HEK293T (cell line): ENCODE measurements at regions not wholly inside any gene's neighbourhood (a gene's known extent, or its start where the extent isn't known, plus 50 kb on each side); places are given as distances from the start of the nearest gene placed in this dataset.

Experiments
- CTCF ChIA-PET: fragments of 350-600 bp; formaldehyde crosslinking; extraction: SDS; loops from one replicate; lab custom pipeline; 2021; ENCODE audit warnings: antibody characterized with exemption, inconsistent platforms; lab: Yijun Ruan, JAX
- POLR2A ChIA-PET: fragments of 350-600 bp; formaldehyde crosslinking; extraction: SDS; loops from one replicate; lab custom pipeline; 2020; ENCODE audit warnings: antibody characterized with exemption, inconsistent platforms; lab: Yijun Ruan, JAX
- DNase-seq: peaks from one replicate; pipeline ENCODE4 v3.0.0; 2012; ENCODE audit warnings: mixed read lengths; ENCODE audit errors: extremely low spot score
- ARNT ChIP-seq: fragments of 450-650 bp; IDR thresholded peaks from 2 replicates; pipeline ENCODE4 v1.6.1; 2017; ENCODE audit warnings: mild to moderate bottlenecking
- BHLHE40 ChIP-seq: fragments of 450-650 bp; IDR thresholded peaks from 2 replicates; pipeline ENCODE4 v1.6.1; 2016; ENCODE audit warnings: mild to moderate bottlenecking, moderate library complexity, borderline replicate concordance
- CTBP1 ChIP-seq: fragments of 450-650 bp; IDR thresholded peaks from 2 replicates; pipeline ENCODE4 v1.6.1; 2016; ENCODE audit warnings: borderline replicate concordance
- ELF4 ChIP-seq: fragments of 450-650 bp; IDR thresholded peaks from 2 replicates; pipeline ENCODE4 v1.6.1; 2017; ENCODE audit warnings: antibody characterized with exemption
- FOXA1 ChIP-seq: fragments of 450-650 bp; IDR thresholded peaks from 2 replicates; pipeline ENCODE4 v1.6.1; 2016; ENCODE audit warnings: mild to moderate bottlenecking
- FOXK2 ChIP-seq: fragments of 450-650 bp; IDR thresholded peaks from 2 replicates; pipeline ENCODE4 v1.6.1; 2016; ENCODE audit warnings: mild to moderate bottlenecking
- FOXM1 ChIP-seq: fragments of 450-650 bp; IDR thresholded peaks from 2 replicates; pipeline ENCODE4 v1.6.1; 2017; ENCODE audit warnings: mild to moderate bottlenecking, borderline replicate concordance
- HDGF ChIP-seq: fragments of 450-650 bp; IDR thresholded peaks from 2 replicates; pipeline ENCODE4 v1.6.1; 2017; ENCODE audit warnings: antibody characterized with exemption, borderline replicate concordance
- L3MBTL2 ChIP-seq: fragments of 450-650 bp; conservative IDR thresholded peaks from 2 replicates; pipeline ENCODE4 v1.6.1; 2016; ENCODE audit warnings: mild to moderate bottlenecking
- LEF1 ChIP-seq: fragments of 450-650 bp; IDR thresholded peaks from 2 replicates; pipeline ENCODE4 v1.6.1; 2017; ENCODE audit warnings: mild to moderate bottlenecking, borderline replicate concordance
- NFRKB ChIP-seq: fragments of 450-650 bp; IDR thresholded peaks from 2 replicates; pipeline ENCODE4 v1.6.1; 2016; ENCODE audit warnings: mild to moderate bottlenecking, moderate library complexity
- SP1 ChIP-seq: fragments of 450-650 bp; IDR thresholded peaks from 2 replicates; pipeline ENCODE4 v1.6.1; 2017
- SUZ12 ChIP-seq: fragments of 450-650 bp; IDR thresholded peaks from 2 replicates; pipeline ENCODE4 v1.6.1; 2016; ENCODE audit warnings: mild to moderate bottlenecking
- TARDBP ChIP-seq: fragments of 450-650 bp; IDR thresholded peaks from 2 replicates; pipeline ENCODE4 v1.6.1; 2016
- ZNF384 ChIP-seq: fragments of 450-650 bp; IDR thresholded peaks from 2 replicates; pipeline ENCODE4 v1.6.1; 2016
- TF ChIP-seq, protein P1 (sequence below): fragments of 450-650 bp; IDR thresholded peaks from 2 replicates; pipeline ENCODE4 v1.6.1; 2016

DNA sequence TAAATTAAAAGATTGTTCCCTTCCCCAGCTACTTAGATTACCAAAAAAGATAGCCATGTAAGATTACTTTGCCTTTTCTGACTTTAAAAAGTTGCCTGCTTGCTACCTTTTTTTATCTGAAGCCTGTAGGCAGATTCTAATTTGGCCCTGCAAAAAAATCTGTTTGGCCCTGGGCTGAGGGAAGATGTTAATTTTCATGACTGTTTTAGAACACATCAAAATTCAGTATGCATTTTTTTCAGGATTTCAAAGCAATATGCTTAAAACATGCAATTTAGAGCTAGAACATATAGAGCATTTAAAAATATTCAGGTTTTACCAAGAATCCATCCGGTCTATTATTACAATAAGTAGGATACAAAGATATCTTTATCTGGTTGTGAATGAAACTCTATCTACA is 563.6 kb downstream of the NR2F1-AS1 start:
- no peak for DNase-seq
- ChIA-PET CTCF (no interaction called here), POLR2A (no interaction called here)
- no peak for TF ChIP-seq SUZ12

DNA sequence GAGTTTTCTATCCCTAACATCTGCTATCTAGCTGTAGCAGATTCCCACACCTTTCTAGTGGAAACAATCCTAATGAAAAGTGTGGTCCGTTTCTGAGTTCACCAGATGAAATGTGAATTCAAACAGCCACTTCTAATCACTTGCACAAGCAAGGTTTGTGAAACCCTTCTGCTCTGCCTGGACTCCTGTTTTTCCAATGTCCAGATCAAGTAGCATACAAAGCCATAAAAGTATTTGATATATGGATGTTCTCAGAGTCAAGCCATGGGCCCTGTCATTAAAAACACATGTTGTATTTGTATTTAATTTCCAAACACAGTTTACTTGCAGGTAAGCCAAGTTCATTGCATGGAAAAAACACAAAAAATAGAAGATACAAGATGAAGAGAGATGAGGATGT is 570.4 kb downstream of the NR2F1-AS1 start:
- TF ChIP-seq CTBP1, result no peak
- TF ChIP-seq, protein P1, sequence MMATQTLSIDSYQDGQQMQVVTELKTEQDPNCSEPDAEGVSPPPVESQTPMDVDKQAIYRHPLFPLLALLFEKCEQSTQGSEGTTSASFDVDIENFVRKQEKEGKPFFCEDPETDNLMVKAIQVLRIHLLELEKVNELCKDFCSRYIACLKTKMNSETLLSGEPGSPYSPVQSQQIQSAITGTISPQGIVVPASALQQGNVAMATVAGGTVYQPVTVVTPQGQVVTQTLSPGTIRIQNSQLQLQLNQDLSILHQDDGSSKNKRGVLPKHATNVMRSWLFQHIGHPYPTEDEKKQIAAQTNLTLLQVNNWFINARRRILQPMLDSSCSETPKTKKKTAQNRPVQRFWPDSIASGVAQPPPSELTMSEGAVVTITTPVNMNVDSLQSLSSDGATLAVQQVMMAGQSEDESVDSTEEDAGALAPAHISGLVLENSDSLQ, result peak; percentile 35; the same call in 1 of the 2 replicates
- ChIA-PET POLR2A (no interaction called here), CTCF (no interaction called here)

GRCh38 chr5:93010037-93010436 is 571.0 kb downstream of the NR2F1-AS1 start:
- ChIA-PET CTCF (no interaction called here), POLR2A (no interaction called here)
- TF ChIP-seq NFRKB (no peak), FOXA1 (no peak), SP1 (no peak), FOXM1 (no peak), SUZ12 (no peak), FOXK2 (no peak), LEF1 (no peak), ELF4 (no peak), L3MBTL2 (no peak), BHLHE40 (no peak), TARDBP (no peak), ZNF384 (no peak), CTBP1 (no peak), HDGF (no peak), ARNT (no peak)
- TF ChIP-seq, protein P1, result no peak
- no peak for DNase-seq

More for the DNA sequence above, 570.4 kb downstream of the NR2F1-AS1 start:
- DNase-seq, result no peak

DNA sequence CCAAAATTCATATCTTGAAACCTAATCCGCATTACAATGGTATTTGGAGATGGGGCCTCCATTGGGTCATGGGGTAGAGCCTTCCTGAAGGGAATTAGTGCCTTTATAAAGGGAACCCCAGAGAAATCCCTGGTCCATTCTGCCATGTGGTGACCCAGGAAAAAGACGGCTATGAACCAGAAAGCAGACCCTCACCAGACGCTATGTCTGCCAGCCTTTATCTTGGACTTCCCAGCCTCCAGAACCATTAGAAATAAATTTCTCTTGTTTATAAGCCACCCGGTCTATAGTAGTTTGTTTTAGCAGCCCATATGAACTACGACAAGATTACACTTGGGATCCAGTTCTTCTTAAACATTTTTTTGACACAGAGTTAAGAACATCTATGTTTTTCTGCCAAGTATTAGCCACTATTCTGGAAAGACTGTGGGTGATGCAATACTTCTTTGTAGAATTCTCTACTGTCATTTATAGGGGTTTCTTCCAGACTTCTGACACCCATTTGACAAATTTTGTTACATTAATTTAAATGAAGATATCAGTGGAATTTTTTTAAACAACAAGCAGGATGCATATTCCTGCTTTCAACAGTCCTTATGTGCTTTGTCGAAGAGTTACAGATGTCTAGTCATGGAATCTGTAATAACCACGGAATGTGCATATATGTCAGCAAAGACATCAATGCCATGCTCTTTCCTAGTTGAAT is 572.4 kb downstream of the NR2F1-AS1 start:
- ChIA-PET POLR2A (no interaction called here), CTCF (no interaction called here)
- TF ChIP-seq BHLHE40 (no peak), CTBP1 (no peak), LEF1 (no peak)
- DNase-seq, result no peak

DNA sequence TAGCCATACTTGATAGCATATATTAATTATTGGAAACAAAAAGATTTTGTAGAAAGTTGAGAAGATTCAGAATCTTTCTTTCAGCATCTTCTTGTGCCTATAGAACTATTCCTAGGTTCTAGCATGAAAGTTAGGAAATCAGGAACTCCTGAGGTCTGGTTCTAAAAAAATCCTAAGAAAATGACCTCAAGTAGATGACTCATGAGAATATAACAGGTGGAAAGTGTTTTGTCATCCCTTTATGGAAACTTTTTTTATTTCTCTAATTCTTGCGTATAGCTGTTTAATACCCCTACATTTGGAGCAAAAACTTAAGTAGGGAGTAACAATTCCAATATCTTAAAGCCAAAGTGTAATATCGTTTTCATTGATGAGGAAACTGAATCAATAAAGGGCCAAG is 574.1 kb downstream of the NR2F1-AS1 start:
- DNase-seq, result no peak
- POLR2A ChIA-PET, result no interaction called here
- CTCF ChIA-PET, result no interaction called here
- TF ChIP-seq SUZ12, result no peak
- TF ChIP-seq L3MBTL2, result no peak
- no peak for TF ChIP-seq CTBP1
- no peak for TF ChIP-seq ELF4
- TF ChIP-seq NFRKB, result no peak
- TF ChIP-seq FOXK2, result no peak
- no peak for TF ChIP-seq LEF1
- no peak for TF ChIP-seq HDGF
- TF ChIP-seq TARDBP, result no peak
- TF ChIP-seq SP1, result no peak
- TF ChIP-seq FOXM1, result no peak
- no peak for TF ChIP-seq BHLHE40
- no peak for TF ChIP-seq ARNT
- TF ChIP-seq, protein P1, result no peak
- TF ChIP-seq FOXA1, result no peak

- no peak for DNase-seq
- ChIA-PET POLR2A (no interaction called here), CTCF (no interaction called here)
- TF ChIP-seq CTBP1 (no peak), BHLHE40 (no peak), ZNF384 (no peak), FOXK2 (no peak), LEF1 (no peak), FOXA1 (no peak), ELF4 (no peak), ARNT (no peak), SP1 (no peak)
Observed at GRCh38 chr5:92998456-92998855, 582.6 kb downstream of the NR2F1-AS1 start.

DNA sequence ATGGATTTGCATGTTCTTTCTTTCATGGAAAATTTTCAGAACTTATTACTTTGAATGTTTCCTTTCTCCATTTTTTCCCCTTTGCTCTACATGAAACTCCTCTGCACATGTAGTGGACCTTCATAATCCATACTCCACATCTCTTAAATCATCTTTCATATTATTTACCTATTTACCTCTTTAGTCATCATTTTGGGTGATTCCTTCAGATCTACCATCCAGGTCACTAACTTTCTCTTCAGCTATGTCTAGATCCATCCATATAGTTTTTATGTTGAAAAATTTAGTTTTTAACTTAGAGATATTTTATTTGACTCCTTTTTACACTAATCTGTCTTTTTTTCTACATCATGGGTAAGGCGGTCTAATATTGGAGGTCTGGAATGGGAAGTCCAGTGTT is 586.6 kb downstream of the NR2F1-AS1 start:
- TF ChIP-seq FOXM1 (no peak), HDGF (no peak), FOXA1 (no peak), FOXK2 (no peak), L3MBTL2 (no peak), BHLHE40 (no peak), ARNT (no peak), ELF4 (no peak), CTBP1 (no peak), LEF1 (no peak), TARDBP (no peak), SP1 (no peak), ZNF384 (no peak), SUZ12 (no peak)
- TF ChIP-seq, protein P1, result no peak
- no peak for DNase-seq
- CTCF ChIA-PET, result no interaction called here
- POLR2A ChIA-PET, result no interaction called here
